Prostate gland (tissue), 2 donors: ENCODE measurements at regions not wholly inside any gene's neighbourhood (a gene's known extent, or its start where the extent isn't known, plus 50 kb on each side); places are given as distances from the start of the nearest gene placed in this dataset.

Experiments
- CTCF ChIP-seq, 4 experiments: fragments of 200-600 bp in 2 of 4; fragments of 450-650 bp in 2 of 4; sonication (generic) in 2 of 4; IDR thresholded peaks; 1 replicate in 3 of 4; 2 replicates in 1 of 4; pipeline ENCODE4 v1.5.1; 2016 to 2019; ENCODE audit warnings: antibody characterized with exemption in 4 of 4, mild to moderate bottlenecking in 2 of 4, moderate library complexity in 2 of 4
- POLR2AphosphoS5 ChIP-seq: sonication (generic); formaldehyde crosslinking; IDR thresholded peaks from one replicate; pipeline ENCODE4 v1.6.1; 2017; ENCODE audit warnings: antibody characterized with exemption

GRCh38 chr7:39882148-39882784 is 67.8 kb upstream of the CDK13 start:
- no peak for TF ChIP-seq CTCF (IDR thresholded peaks at IDR 0.05)
- TF ChIP-seq POLR2AphosphoS5: no peak
